ENCODE measurements at regions not wholly inside any gene's neighbourhood (a gene's known extent, or its start where the extent isn't known, plus 50 kb on each side); places are given as distances from the start of the nearest gene placed in this dataset.

- H3K4me1 ChIP-seq (replicated peaks in 1 of 2; ENCODE audit: control insufficient read depth in 2 of 2, insufficient read depth in 2 of 2, low read length in 2 of 2) = peaks cover 0 to 4% of the 10 kb centered on the region in 2 experiments; a peak in 3 of 5 replicates
- no peak overlapping the region for H3K27ac ChIP-seq (ENCODE audit: extremely low read depth, low read depth, low read length)
- H3K4me3 ChIP-seq = no peak overlapping the region
- no peak overlapping the region for H3K9ac ChIP-seq (ENCODE audit: insufficient read depth in 1 of 2, low read depth in 2 of 2, low read length in 2 of 2)
- no peaks in the 10 kb centered on the region for H3K9me1 ChIP-seq (ENCODE audit: control insufficient read depth, insufficient read depth, low read length)
- ChIA-PET POLR2A (interaction anchor here (0.7 kb wide), 1 partner anchor 12 kb away, joined by 3 read pairs; no protein-coding TSS in a partner anchor), CTCF (ENCODE audit: low intra/inter-chr PET ratio) (no interaction called here)
- no peaks in the 10 kb centered on the region; the same call in 1 of the 2 replicates for H4K20me1 ChIP-seq (replicated peaks; ENCODE audit: control insufficient read depth, insufficient read depth, low read length)
- H3K36me3 ChIP-seq (ENCODE audit: control insufficient read depth, insufficient read depth, low read length) = no peaks in the 10 kb centered on the region
- intact Hi-C loops (cut with micrococcal nuclease) (no loop called here), in situ Hi-C loops (cut with MboI) (no loop called here)
- peaks cover 18 to 44% of the 10 kb centered on the region in 2 experiments for H3K27me3 ChIP-seq (ENCODE audit: control insufficient read depth in 2 of 2, insufficient read depth in 2 of 2, low read length in 2 of 2)
- no peak overlapping the region for H3K4me2 ChIP-seq (ENCODE audit: insufficient read depth, low read length)
- no peak for ATAC-seq
- H2AFZ ChIP-seq (ENCODE audit: low read depth, low read length) = no peak overlapping the region
- FAIRE-seq = no peak
- DNase-seq (ENCODE audit: extremely low read depth in 1 of 4, low spot score in 3 of 4) = no peak
- WGBS (ENCODE audit: insufficient coverage, low coverage, missing lambda C conversion rate) = 0% methylated on average over 7 of the region's 7 CpGs
- no peaks in the 10 kb centered on the region for H3K9me3 ChIP-seq (replicated peaks; ENCODE audit: control insufficient read depth, insufficient read depth, low read depth, low read length)
- H3K79me2 ChIP-seq (ENCODE audit: control insufficient read depth, insufficient read depth, low read length) = no peaks in the 10 kb centered on the region
- no TSS peak for BruUV-seq (replicated peaks)
- TF ChIP-seq NR1H2 (CRISPR knock-in tag; IDR thresholded peaks at IDR 0.05) (no peak), CHD2 (IDR thresholded peaks at IDR 0.05; ENCODE audit: low read depth, low read length) (no peak), MGA (IDR thresholded peaks at IDR 0.05) (no peak), MTA3 (IDR thresholded peaks at IDR 0.05; ENCODE audit: borderline replicate concordance) (no peak), COPS2 (conservative IDR thresholded peaks at IDR 0.05) (no peak), MAFG (tag; conservative IDR thresholded peaks at IDR 0.05) (no peak), KDM4B (IDR thresholded peaks at IDR 0.05; ENCODE audit: borderline replicate concordance in 2 of 2, low read depth in 1 of 2) (no peak), ELK3 (CRISPR knock-in tag; IDR thresholded peaks at IDR 0.05) (no peak), DACH1 (IDR thresholded peaks at IDR 0.05; ENCODE audit: partially characterized antibody) (no peak), SMARCC2 (IDR thresholded peaks at IDR 0.05; ENCODE audit: low read depth) (no peak)
Observed at GRCh38 chr2:3117650-3118216, 259.9 kb downstream of the EIPR1 start.

Measured in K562 (cell line).